HCT116 (cell line): ENCODE measurements at regions not wholly inside any gene's neighbourhood (a gene's known extent, or its start where the extent isn't known, plus 50 kb on each side); places are given as distances from the start of the nearest gene placed in this dataset.

Source experiments
- ATAC-seq: fragments of 200-7000 bp; cut with Tn5 transposase; 2 replicates; pipeline ENCODE4 v1.9.1; 2020; ENCODE audit warnings: mild to moderate bottlenecking, moderate library complexity
- BruUV-seq: library from RNA; stranded (reverse); fragments of 400-500 nt; replicated peaks from 2 replicates; lab custom pipeline; 2021; lab: Mats Ljungman, UMichigan
- CTCF ChIA-PET: fragments of 300-600 bp; sonication (Branson Sonifier 250); formaldehyde crosslinking; loops from one replicate; lab custom pipeline; 2021; ENCODE audit warnings: antibody characterized with exemption; lab: Charles Lee
- POLR2A ChIA-PET: fragments of 300-600, 350-600 bp; sonication (Branson Sonifier 250); formaldehyde crosslinking; loops from one replicate; lab custom pipeline; 2021; ENCODE audit warnings: antibody characterized with exemption; lab: Charles Lee
- RAD21 ChIA-PET, 2 experiments: fragments of 300-600 bp; sonication (Branson Sonifier 250); formaldehyde crosslinking; loops; one replicate each; lab custom pipeline; 2023; ENCODE audit warnings: low total read pairs in 2 of 2; ENCODE audit not compliant: uncharacterized antibody in 2 of 2, unreplicated experiment in 2 of 2, low non-redundant PET in 1 of 2; lab: Charles Lee
- DNase-seq: peaks from one replicate; pipeline ENCODE4 v3.0.0-alpha.2; 2010; ENCODE audit warnings: low read depth, low spot score
- H2AFZ ChIP-seq: fragments of 200-600 bp; shearing (Covaris generic), sonication (generic); 2 replicates; pipeline ENCODE4 v1.6.1; 2017; ENCODE audit warnings: low read depth, mixed run types, mixed read lengths, antibody characterized with exemption, low read length; ENCODE audit not compliant: poor library complexity, severe bottlenecking
- H3K27ac ChIP-seq: 2 replicates; pipeline ENCODE4 v1.5.1; 2012; ENCODE audit warnings: low read depth, low read length
- H3K27me3 ChIP-seq: fragments of 200-600 bp; sonication (generic); 2 replicates; pipeline ENCODE4 v1.6.1; 2016; ENCODE audit warnings: mixed run types, low read length, mixed read lengths; ENCODE audit not compliant: insufficient read depth
- H3K36me3 ChIP-seq, 2 experiments: fragments of 200-500 bp in 1 of 2; fragments of 200-600 bp in 1 of 2; sonication (Bioruptor generic) in 1 of 2; sonication (generic) in 1 of 2; 2 replicates each; pipeline versions ENCODE4 v1.5.1 to v1.6.1; 2014 to 2016; ENCODE audit warnings: low read length in 2 of 2, inconsistent platforms in 1 of 2, mixed read lengths in 1 of 2, mixed run types in 1 of 2; ENCODE audit not compliant: insufficient read depth in 2 of 2, control insufficient read depth in 1 of 2
- H3K4me1 ChIP-seq, 2 experiments: fragments of 200-600 bp in 1 of 2; sonication (generic) in 1 of 2; 2 replicates each; pipeline versions ENCODE4 v1.5.1 to v1.6.1; 2012 to 2017; ENCODE audit warnings: low read length in 2 of 2, inconsistent platforms in 1 of 2, mild to moderate bottlenecking in 1 of 2, mixed read lengths in 1 of 2, mixed run types in 1 of 2, moderate library complexity in 1 of 2; ENCODE audit not compliant: insufficient read depth in 2 of 2, control insufficient read depth in 1 of 2
- H3K4me2 ChIP-seq: fragments of 200-600 bp; sonication (generic); 2 replicates; pipeline ENCODE4 v1.6.1; 2017; ENCODE audit warnings: mixed run types, low read length, mixed read lengths
- H3K4me3 ChIP-seq, 2 experiments: fragments of 200-600 bp in 1 of 2; sonication (generic) in 1 of 2; replicated peaks in 1 of 2; 2 replicates each; pipeline ENCODE4 v1.5.1; 2011 to 2016; ENCODE audit warnings: low read length in 2 of 2, control low read depth in 1 of 2, low read depth in 1 of 2, mild to moderate bottlenecking in 1 of 2, mixed read lengths in 1 of 2, mixed run types in 1 of 2
- H3K79me2 ChIP-seq: fragments of 200-600 bp; sonication (generic); 2 replicates; pipeline ENCODE4 v1.6.1; 2017; ENCODE audit warnings: mild to moderate bottlenecking, mixed run types, low read length, moderate library complexity, mixed read lengths; ENCODE audit not compliant: insufficient read depth
- H3K9ac ChIP-seq: fragments of 200-600 bp; sonication (generic); 2 replicates; pipeline ENCODE4 v1.6.1; 2016; ENCODE audit warnings: low read length, mixed read lengths
- H3K9me2 ChIP-seq: fragments of 200-600 bp; sonication (generic), shearing (Covaris generic); 2 replicates; pipeline ENCODE4 v1.6.1; 2017; ENCODE audit warnings: mixed run types, mild to moderate bottlenecking, moderate library complexity; ENCODE audit not compliant: insufficient read depth
- H3K9me3 ChIP-seq, 2 experiments: fragments of 200-500 bp in 1 of 2; fragments of 200-600 bp in 1 of 2; sonication (Bioruptor generic) in 1 of 2; sonication (generic) in 1 of 2; 2 replicates each; pipeline ENCODE4 v1.6.1; 2014 to 2017; ENCODE audit warnings: low read length in 2 of 2, mixed read lengths in 2 of 2, inconsistent platforms in 1 of 2, low read depth in 1 of 2, mild to moderate bottlenecking in 1 of 2, mixed run types in 1 of 2, moderate library complexity in 1 of 2; ENCODE audit not compliant: control insufficient read depth in 1 of 2, insufficient read depth in 1 of 2
- H4K20me1 ChIP-seq: fragments of 200-600 bp; sonication (generic), shearing (Covaris generic); 2 replicates; pipeline ENCODE4 v1.6.1; 2017; ENCODE audit warnings: mixed run types, mild to moderate bottlenecking, moderate library complexity; ENCODE audit not compliant: insufficient read depth
- CEBPB ChIP-seq: IDR thresholded peaks from 2 replicates; pipeline ENCODE4 v1.6.1; 2012; ENCODE audit warnings: low read depth
- EGR1 ChIP-seq: IDR thresholded peaks from 2 replicates; pipeline ENCODE4 v1.6.1; 2012; ENCODE audit warnings: low read depth
- ELF1 ChIP-seq: IDR thresholded peaks from 2 replicates; pipeline ENCODE4 v1.6.1; 2012; ENCODE audit warnings: low read depth, borderline replicate concordance
- FOSL1 ChIP-seq: IDR thresholded peaks from 2 replicates; pipeline ENCODE4 v1.6.1; 2012; ENCODE audit warnings: low read depth
- POLR2A ChIP-seq: IDR thresholded peaks from 2 replicates; pipeline ENCODE4 v1.7.0; 2011; ENCODE audit warnings: borderline replicate concordance; ENCODE audit not compliant: insufficient read depth, insufficient read length; ENCODE audit errors: extremely low read depth
- POLR2AphosphoS5 ChIP-seq: IDR thresholded peaks from 2 replicates; pipeline ENCODE4 v1.6.1; 2011; ENCODE audit warnings: mild to moderate bottlenecking, low read depth, low read length, moderate library complexity
- REST ChIP-seq: IDR thresholded peaks from 2 replicates; pipeline ENCODE4 v1.6.1; 2012; ENCODE audit warnings: low read depth
- SIN3A ChIP-seq: IDR thresholded peaks from 2 replicates; pipeline ENCODE4 v1.6.1; 2012; ENCODE audit warnings: low read depth
- TCF7L2 ChIP-seq: IDR thresholded peaks from 2 replicates; pipeline ENCODE4 v1.7.0; 2011; ENCODE audit warnings: borderline replicate concordance, inconsistent platforms; ENCODE audit not compliant: insufficient read depth, insufficient read length; ENCODE audit errors: extremely low read depth
- ZBTB33 ChIP-seq: IDR thresholded peaks from 2 replicates; pipeline ENCODE4 v1.6.1; 2011; ENCODE audit warnings: mild to moderate bottlenecking, low read length, moderate library complexity; ENCODE audit not compliant: insufficient replicate concordance; ENCODE audit errors: extremely low read depth
- ZFX ChIP-seq: fragments of 450-650 bp; IDR thresholded peaks from 2 replicates; pipeline ENCODE4 v1.6.1; 2017
- ZNF274 ChIP-seq: fragments of 200-500 bp; sonication (Bioruptor generic); IDR thresholded peaks from 2 replicates; pipeline ENCODE4 v1.6.1; 2014; ENCODE audit warnings: mild to moderate bottlenecking, low read depth, low read length, inconsistent platforms
- intact Hi-C: fragments of 100-400 bp; cut with micrococcal nuclease; formaldehyde crosslinking; loops from 2 replicates; pipeline ENCODE4 v1.10.0; 2022
- TF ChIP-seq, protein P1 (sequence below): IDR thresholded peaks from 2 replicates; pipeline ENCODE4 v1.6.1; 2012

- no peak for TF ChIP-seq REST
- TF ChIP-seq CEBPB = no peak
- TF ChIP-seq, protein P1, sequence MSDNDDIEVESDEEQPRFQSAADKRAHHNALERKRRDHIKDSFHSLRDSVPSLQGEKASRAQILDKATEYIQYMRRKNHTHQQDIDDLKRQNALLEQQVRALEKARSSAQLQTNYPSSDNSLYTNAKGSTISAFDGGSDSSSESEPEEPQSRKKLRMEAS = no peak
- TF ChIP-seq EGR1 = no peak
- no peak for TF ChIP-seq ZNF274
- TF ChIP-seq ZFX = no peak
- TF ChIP-seq, all 23 proteins: peak for 0
These were observed 174.6 kb upstream of the PGRMC2 start (continued) for GRCh38 chr4:128462103-128462783.

GRCh38 chr4:128461291-128462102, 173.9 kb upstream of the PGRMC2 start:
- ChIA-PET RAD21 (no interaction called here), CTCF (interaction anchor here (1.1 kb wide), 1 partner anchor 34 kb away, joined by 3 read pairs; no protein-coding TSS in a partner anchor), POLR2A (no interaction called here)
- Histone ChIP-seq H3K27ac (no peak overlapping the region), H3K27me3 (no peaks in the 10 kb centered on the region; the same call in 1 of the 2 replicates), H3K4me2 (no peak overlapping the region), H2AFZ (no peak overlapping the region), H3K9ac (no peak overlapping the region), H3K36me3 (no peaks in the 10 kb centered on the region), H4K20me1 (no peaks in the 10 kb centered on the region), H3K9me3 (no peaks in the 10 kb centered on the region), H3K79me2 (no peaks in the 10 kb centered on the region), H3K9me2 (no peaks in the 10 kb centered on the region), H3K4me1 (no peaks in the 10 kb centered on the region), H3K4me3 (no peak overlapping the region)
- no TSS peak for BruUV-seq
- TF ChIP-seq POLR2A (no peak), POLR2AphosphoS5 (no peak), TCF7L2 (peak; percentile 58), ZBTB33 (no peak), SIN3A (no peak), ELF1 (no peak), FOSL1 (no peak)
- TF ChIP-seq, protein P1 = no peak
- ATAC-seq = no peak
- DNase-seq = no peak
- intact Hi-C loops = no loop called here
